SU-DHL-6 (cell line): ENCODE measurements at regions not wholly inside any gene's neighbourhood (a gene's known extent, or its start where the extent isn't known, plus 50 kb on each side); places are given as distances from the start of the nearest gene placed in this dataset.

Experiments
- H2AFZ ChIP-seq: fragments of 200-600 bp; sonication (generic); 2 replicates; pipeline ENCODE4 v1.6.1; 2014; ENCODE audit warnings: low read depth, mild to moderate bottlenecking, moderate library complexity, mixed read lengths, antibody characterized with exemption, low read length; ENCODE audit not compliant: severe bottlenecking
- H3F3A ChIP-seq: fragments of 200-600 bp; shearing (Covaris generic); 2 replicates; pipeline ENCODE4 v1.6.0; 2016; ENCODE audit warnings: antibody characterized with exemption, mild to moderate bottlenecking; ENCODE audit not compliant: insufficient read depth
- H3K27ac ChIP-seq: fragments of 200-600 bp; sonication (generic); 2 replicates; pipeline ENCODE4 v1.5.1; 2016; ENCODE audit warnings: low read depth, mild to moderate bottlenecking, low read length, moderate library complexity, mixed read lengths
- H3K27me3 ChIP-seq: fragments of 200-600 bp; sonication (generic), shearing (Covaris generic); 2 replicates; pipeline ENCODE4 v1.6.0; 2014; ENCODE audit warnings: mild to moderate bottlenecking, low read length
- H3K36me3 ChIP-seq: fragments of 200-600 bp; sonication (generic); 2 replicates; pipeline ENCODE4 v1.6.1; 2014; ENCODE audit warnings: mild to moderate bottlenecking, low read length, mixed read lengths
- H3K4me2 ChIP-seq: fragments of 300-600, 200-600 bp; shearing (Covaris generic), sonication (generic); 2 replicates; pipeline ENCODE4 v1.6.0; 2014; ENCODE audit warnings: low read length, low read depth, mild to moderate bottlenecking; ENCODE audit not compliant: poor library complexity, severe bottlenecking
- H3K4me3 ChIP-seq: fragments of 200-600 bp; sonication (generic); 2 replicates; pipeline ENCODE4 v1.5.1; 2014; ENCODE audit warnings: antibody characterized with exemption, low read length, mild to moderate bottlenecking, mixed read lengths; ENCODE audit not compliant: insufficient read depth, poor library complexity, severe bottlenecking
- H3K79me2 ChIP-seq: fragments of 200-600 bp; sonication (generic); 2 replicates; pipeline ENCODE4 v1.6.1; 2014; ENCODE audit warnings: mild to moderate bottlenecking, low read length, moderate library complexity; ENCODE audit not compliant: insufficient read depth
- H3K9ac ChIP-seq: fragments of 200-600 bp; sonication (generic); 2 replicates; pipeline ENCODE4 v1.7.0; 2014; ENCODE audit warnings: mild to moderate bottlenecking, low read length
- H3K9me2 ChIP-seq: fragments of 200-600 bp; sonication (generic); replicated peaks from 2 replicates; pipeline ENCODE4 v1.6.1; 2014; ENCODE audit warnings: low read length; ENCODE audit not compliant: insufficient read depth
- H3K9me3 ChIP-seq: fragments of 200-600 bp; sonication (generic); 2 replicates; pipeline ENCODE4 v1.6.1; 2014; ENCODE audit warnings: low read length, mixed read lengths; ENCODE audit not compliant: insufficient read depth
- H4K20me1 ChIP-seq: fragments of 200-600 bp; sonication (generic); 2 replicates; pipeline ENCODE4 v1.6.1; 2014; ENCODE audit warnings: low read depth, mild to moderate bottlenecking, antibody characterized with exemption, low read length, moderate library complexity, mixed read lengths
- CTCF ChIP-seq: fragments of 200-600 bp; sonication (generic); IDR thresholded peaks from one replicate; pipeline ENCODE4 v1.5.1; 2017; ENCODE audit warnings: antibody characterized with exemption, mild to moderate bottlenecking, low read length, moderate library complexity; ENCODE audit not compliant: insufficient read depth, poor library complexity, severe bottlenecking
- EZH2phosphoT487 ChIP-seq: fragments of 200-600 bp; sonication (generic), shearing (Covaris generic); conservative IDR thresholded peaks from 2 replicates; pipeline ENCODE4 v1.6.1; 2018; ENCODE audit warnings: mild to moderate bottlenecking, antibody characterized with exemption, low read length, moderate library complexity, mixed read lengths

GRCh38 chr16:51025588-51026290 is 125.3 kb downstream of the SALL1 start:
- no peak overlapping the region for H3K27ac ChIP-seq
- TF ChIP-seq CTCF (no peak), EZH2phosphoT487 (no peak)
- H3K9me2 ChIP-seq, result no peaks in the 10 kb centered on the region
- no peaks in the 10 kb centered on the region for H3K79me2 ChIP-seq
- no peak overlapping the region for H3K9ac ChIP-seq
- no peaks in the 10 kb centered on the region for H4K20me1 ChIP-seq
- H3K4me2 ChIP-seq, result no peak overlapping the region
- H3K36me3 ChIP-seq, result no peaks in the 10 kb centered on the region
- no peaks in the 10 kb centered on the region for H3F3A ChIP-seq
- no peak overlapping the region for H3K4me3 ChIP-seq
- no peaks in the 10 kb centered on the region for H3K9me3 ChIP-seq
- H2AFZ ChIP-seq, result no peak overlapping the region
- no peaks in the 10 kb centered on the region for H3K27me3 ChIP-seq

GRCh38 chr16:51024703-51025102 is 126.4 kb downstream of the SALL1 start:
- Histone ChIP-seq H3K27ac (no peak overlapping the region), H4K20me1 (no peaks in the 10 kb centered on the region), H3K9me3 (no peaks in the 10 kb centered on the region), H3F3A (no peaks in the 10 kb centered on the region), H3K27me3 (no peaks in the 10 kb centered on the region), H3K9me2 (no peaks in the 10 kb centered on the region), H2AFZ (no peak overlapping the region), H3K4me2 (no peak overlapping the region), H3K9ac (no peak overlapping the region), H3K79me2 (no peaks in the 10 kb centered on the region), H3K4me3 (no peak overlapping the region), H3K36me3 (no peaks in the 10 kb centered on the region)
- TF ChIP-seq EZH2phosphoT487 (no peak), CTCF (no peak)

- no peak overlapping the region for H3K4me3 ChIP-seq
- no peaks in the 10 kb centered on the region for H3K79me2 ChIP-seq
- H3F3A ChIP-seq, result no peaks in the 10 kb centered on the region
- H3K9me2 ChIP-seq, result no peaks in the 10 kb centered on the region
- TF ChIP-seq CTCF (no peak), EZH2phosphoT487 (no peak)
- H2AFZ ChIP-seq, result no peak overlapping the region
- H3K9me3 ChIP-seq, result no peaks in the 10 kb centered on the region
- H4K20me1 ChIP-seq, result no peaks in the 10 kb centered on the region
- H3K9ac ChIP-seq, result no peak overlapping the region
- H3K4me2 ChIP-seq, result no peak overlapping the region
- no peaks in the 10 kb centered on the region for H3K27me3 ChIP-seq
- H3K27ac ChIP-seq, result no peak overlapping the region
- H3K36me3 ChIP-seq, result no peaks in the 10 kb centered on the region
These were observed 128.1 kb downstream of the SALL1 start for GRCh38 chr16:51022955-51023354.
